ENCODE measurements at regions not wholly inside any gene's neighbourhood (a gene's known extent, or its start where the extent isn't known, plus 50 kb on each side); places are given as distances from the start of the nearest gene placed in this dataset.

DNA sequence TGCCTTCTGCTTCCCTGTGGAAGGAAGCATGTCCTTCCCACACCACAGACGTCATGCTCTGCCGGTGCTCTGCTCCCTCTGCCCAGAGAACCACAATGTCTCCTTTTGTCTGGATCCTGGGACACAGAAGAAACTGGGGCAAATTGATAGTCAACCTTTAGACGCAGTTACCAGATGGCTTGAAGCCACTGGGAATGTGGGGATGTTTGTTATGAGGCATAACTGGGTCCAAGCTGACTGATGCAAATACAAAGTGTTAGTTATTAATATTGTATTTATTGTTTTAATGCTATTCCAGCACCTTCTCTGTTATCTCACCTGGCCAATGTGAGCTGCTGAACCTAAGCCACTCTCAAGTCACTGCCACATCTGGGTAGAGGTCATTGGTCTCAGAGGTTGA is 322.2 kb downstream of the SHANK2 start:
- no peak for DNase-seq (ENCODE audit: low read depth)

- DNase-seq (ENCODE audit: low read depth): no peak
These were observed 320.9 kb downstream of the SHANK2 start for GRCh38 chr11:70931430-70931829.

- DNase-seq (ENCODE audit: low read depth): no peak
These were observed 318.3 kb downstream of the SHANK2 start for GRCh38 chr11:70933981-70934583.

DNA sequence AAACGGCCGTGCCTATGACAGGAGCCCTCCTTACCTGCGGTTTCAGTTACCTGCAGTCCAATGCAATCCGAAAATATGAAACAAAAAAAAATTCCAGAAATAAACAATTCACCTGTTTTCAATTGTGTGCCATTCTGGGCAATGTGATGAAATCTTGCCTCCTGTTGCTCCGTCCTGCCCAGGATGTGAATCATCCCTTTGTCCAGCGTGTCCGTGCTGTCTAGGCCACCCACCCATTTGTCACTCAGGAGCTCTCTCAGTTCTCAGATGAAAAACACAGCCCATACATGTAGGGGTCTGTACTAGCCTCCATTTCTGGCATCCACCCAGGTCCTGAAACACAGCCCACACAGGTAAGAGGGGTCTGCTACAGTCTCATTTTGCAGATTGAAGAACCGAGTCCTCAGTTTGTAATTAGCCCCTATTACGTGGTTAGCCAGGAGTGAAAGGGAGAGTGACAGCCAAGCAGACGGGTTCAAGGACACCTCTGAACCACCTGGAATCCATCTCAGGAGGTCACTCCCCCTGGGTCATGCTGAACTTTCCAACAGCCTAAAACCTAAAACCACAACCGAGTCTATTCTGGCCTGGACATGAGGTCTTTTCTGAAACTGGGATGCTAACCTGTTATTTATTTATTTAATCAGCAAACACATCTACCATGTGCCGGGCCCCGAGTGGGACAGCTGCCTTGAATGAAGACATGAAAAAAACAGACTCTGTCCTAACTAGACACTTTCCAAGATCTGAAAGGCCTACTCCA is 317.2 kb downstream of the SHANK2 start:
- DNase-seq (ENCODE audit: low read depth): no peak

- no peak for DNase-seq (ENCODE audit: low read depth)
These were observed 309.8 kb downstream of the SHANK2 start for GRCh38 chr11:70942593-70942992.

GRCh38 chr11:70944141-70944540 is 308.2 kb downstream of the SHANK2 start:
- DNase-seq (ENCODE audit: low read depth): no peak

DNA sequence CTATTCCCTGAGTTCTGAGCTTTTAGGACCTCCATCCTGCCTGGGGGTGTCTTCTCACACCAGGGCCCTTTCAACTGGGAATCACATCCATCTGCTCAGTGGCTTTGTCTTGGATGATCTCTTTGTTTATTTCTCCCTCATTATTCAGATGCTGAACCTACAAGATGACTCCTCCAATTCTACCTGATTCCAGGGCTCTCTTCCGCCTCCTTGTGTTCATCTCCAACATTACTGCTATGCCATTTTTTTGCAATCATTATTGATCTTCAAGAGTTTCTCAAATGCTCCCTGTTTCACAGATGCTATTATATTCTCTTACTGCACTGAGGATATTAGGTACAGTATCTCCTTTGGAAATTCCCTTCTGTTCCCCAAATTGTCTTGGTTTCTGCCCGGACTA is 307.7 kb downstream of the SHANK2 start:
- DNase-seq (ENCODE audit: low read depth): no peak

GRCh38 chr11:70948398-70948797 is 304.0 kb downstream of the SHANK2 start:
- DNase-seq (ENCODE audit: low read depth): no peak

DNA sequence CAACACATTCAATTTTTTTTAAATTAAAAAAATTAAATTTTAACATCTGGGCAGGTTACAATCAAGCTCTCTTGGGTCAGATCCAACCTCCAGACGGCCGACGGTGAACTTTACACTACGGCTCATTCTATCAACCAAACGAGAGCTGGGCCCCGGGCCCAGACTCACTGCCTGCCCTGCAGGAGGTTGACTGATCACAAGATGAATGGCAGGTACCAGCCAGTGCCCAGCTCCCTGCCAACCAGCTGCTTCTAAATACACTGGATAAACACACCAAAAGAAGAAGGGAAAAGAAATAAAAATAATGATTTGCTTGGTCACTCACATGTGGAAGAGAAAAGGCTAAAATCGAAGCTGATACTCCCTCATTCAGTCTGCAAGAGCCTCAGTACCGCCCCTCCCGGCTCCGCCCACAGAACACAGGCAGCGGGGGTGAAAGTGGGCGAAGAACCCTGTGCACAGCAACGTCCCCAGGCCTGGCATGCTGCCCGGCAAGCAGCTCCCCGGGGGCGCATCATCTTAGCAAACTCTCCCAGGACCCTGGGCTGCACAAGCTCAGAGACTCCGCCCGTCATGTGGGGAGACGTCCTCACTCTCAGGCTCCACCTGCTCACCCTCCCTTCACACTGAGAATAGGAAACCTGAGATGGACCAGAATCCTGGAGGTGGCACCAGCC is 303.4 kb downstream of the SHANK2 start:
- no peak for DNase-seq (ENCODE audit: low read depth)

DNA sequence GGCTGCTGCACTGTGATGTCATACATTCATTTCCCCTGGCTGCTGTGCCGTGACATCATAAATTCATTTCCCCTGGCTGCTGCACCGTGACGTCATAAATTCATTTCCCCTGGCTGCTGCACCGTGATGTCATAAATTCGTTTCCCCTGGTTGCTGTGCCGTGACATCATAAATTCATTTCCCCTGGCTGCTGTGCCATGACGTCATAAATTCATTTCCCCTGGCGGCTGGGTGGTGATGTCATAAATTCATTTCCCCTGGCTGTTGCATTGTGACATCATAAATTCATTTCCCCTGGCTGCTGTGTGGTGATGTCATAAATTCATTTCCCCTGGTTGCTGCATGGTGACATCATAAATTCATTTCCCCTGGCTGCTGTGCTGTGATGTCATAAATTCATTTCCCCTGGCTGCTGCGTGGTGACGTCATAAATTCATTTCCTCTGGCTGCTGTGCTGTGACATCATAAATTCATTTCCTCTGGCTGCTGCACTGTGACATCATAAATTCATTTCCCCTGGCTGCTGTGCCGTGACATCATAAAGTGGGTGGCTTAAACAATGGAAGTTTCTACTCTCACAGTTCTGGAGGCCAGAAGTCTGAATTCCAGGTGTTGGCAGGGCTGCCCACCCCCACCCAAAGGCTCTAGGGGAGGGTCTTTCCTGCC is 301.1 kb downstream of the SHANK2 start:
- no peak for DNase-seq (ENCODE audit: low read depth)

GRCh38 chr11:70952191-70952590 is 300.2 kb downstream of the SHANK2 start:
- DNase-seq (ENCODE audit: low read depth): no peak

- no peak for DNase-seq (ENCODE audit: low read depth)
These were observed 298.7 kb downstream of the SHANK2 start for GRCh38 chr11:70953720-70954119.

DNA sequence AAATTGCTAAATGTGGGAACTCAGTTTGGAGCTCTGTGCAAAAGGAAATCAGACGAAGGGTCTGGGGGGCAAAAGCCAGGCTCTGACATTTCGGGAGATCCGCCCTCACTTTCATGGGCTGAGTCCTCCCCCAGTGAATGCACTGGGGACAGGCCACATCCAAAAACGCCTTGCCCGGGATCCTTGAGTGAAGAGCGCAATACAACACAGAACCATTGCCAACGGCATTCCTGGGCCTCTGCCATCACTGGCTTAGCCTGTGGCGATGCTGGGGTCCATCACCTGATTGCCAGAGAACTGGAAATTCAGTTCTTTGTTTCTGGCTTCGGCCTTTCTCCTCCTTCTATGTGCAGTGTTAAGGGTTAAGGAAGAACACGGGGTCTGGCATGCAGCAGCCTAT is 297.9 kb downstream of the SHANK2 start:
- no peak for DNase-seq (ENCODE audit: low read depth)

All from stimulated activated CD8-positive, alpha-beta memory T cell treated with anti-CD3 and anti-CD28 coated beads, Interleukin-12 subunit alpha, Interleukin-12 subunit beta, amount 100 ng/mL, for 1 hour (primary cell).